ENCODE measurements at regions not wholly inside any gene's neighbourhood (a gene's known extent, or its start where the extent isn't known, plus 50 kb on each side); places are given as distances from the start of the nearest gene placed in this dataset.

DNA sequence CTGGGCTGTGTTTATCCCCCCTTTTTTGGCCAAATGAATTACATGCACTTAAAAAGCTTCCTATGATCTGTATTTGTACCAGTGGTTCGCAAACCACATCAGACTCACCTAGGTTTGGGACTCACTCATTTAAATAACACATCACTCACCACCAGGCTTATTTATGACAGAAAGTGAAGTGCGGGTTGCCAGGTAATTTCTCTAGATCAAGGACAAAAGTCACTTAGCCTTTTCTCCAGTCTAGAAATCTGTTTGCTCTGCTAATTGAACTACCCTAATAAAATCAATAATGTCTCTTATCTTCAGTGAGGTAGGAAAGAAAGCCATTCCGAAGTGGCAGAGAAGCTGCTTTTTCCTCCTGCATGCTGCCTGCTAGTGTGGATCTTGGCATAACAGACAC is 88.1 kb upstream of the SLC8A1 start:
- H3K9me3 Mint-ChIP-seq = no peaks in the 10 kb centered on the region
- H3K9me3 ChIP-seq (ENCODE audit: low read depth) = no peaks in the 10 kb centered on the region
- DNase-seq (ENCODE audit: low spot score) = no peak
- no peak overlapping the region for H3K4me3 ChIP-seq
- no peak overlapping the region for H3K27ac ChIP-seq
- H3F3A ChIP-seq (ENCODE audit: low read depth) = no peaks in the 10 kb centered on the region
- H3K4me3 Mint-ChIP-seq = no peak overlapping the region
- H3K9ac ChIP-seq = no peak overlapping the region
- peaks cover 2% of the 10 kb centered on the region for H3K27me3 Mint-ChIP-seq (ENCODE audit: insufficient read depth, low read depth)
- no peak overlapping the region for H3K4me2 ChIP-seq
- peaks cover 14% of the 10 kb centered on the region for H3K4me1 Mint-ChIP-seq
- H3K36me3 Mint-ChIP-seq = no peaks in the 10 kb centered on the region
- H4K20me1 ChIP-seq (ENCODE audit: low read depth) = no peaks in the 10 kb centered on the region
- H3K27me3 ChIP-seq = no peaks in the 10 kb centered on the region
- TF ChIP-seq, protein P1, sequence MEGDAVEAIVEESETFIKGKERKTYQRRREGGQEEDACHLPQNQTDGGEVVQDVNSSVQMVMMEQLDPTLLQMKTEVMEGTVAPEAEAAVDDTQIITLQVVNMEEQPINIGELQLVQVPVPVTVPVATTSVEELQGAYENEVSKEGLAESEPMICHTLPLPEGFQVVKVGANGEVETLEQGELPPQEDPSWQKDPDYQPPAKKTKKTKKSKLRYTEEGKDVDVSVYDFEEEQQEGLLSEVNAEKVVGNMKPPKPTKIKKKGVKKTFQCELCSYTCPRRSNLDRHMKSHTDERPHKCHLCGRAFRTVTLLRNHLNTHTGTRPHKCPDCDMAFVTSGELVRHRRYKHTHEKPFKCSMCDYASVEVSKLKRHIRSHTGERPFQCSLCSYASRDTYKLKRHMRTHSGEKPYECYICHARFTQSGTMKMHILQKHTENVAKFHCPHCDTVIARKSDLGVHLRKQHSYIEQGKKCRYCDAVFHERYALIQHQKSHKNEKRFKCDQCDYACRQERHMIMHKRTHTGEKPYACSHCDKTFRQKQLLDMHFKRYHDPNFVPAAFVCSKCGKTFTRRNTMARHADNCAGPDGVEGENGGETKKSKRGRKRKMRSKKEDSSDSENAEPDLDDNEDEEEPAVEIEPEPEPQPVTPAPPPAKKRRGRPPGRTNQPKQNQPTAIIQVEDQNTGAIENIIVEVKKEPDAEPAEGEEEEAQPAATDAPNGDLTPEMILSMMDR (IDR thresholded peaks at IDR 0.05) = no peak
- no peak for TF ChIP-seq EZH2phosphoT487 (IDR thresholded peaks at IDR 0.05)
- no peak for TF ChIP-seq EZH2 (IDR thresholded peaks at IDR 0.05)
- no peaks in the 10 kb centered on the region for H3K79me2 ChIP-seq (ENCODE audit: low read depth)
- no peaks in the 10 kb centered on the region for H3K36me3 ChIP-seq
- peaks cover 11% of the 10 kb centered on the region for H3K4me1 ChIP-seq
- no peak overlapping the region for H2AFZ ChIP-seq (replicated peaks)
- no peak overlapping the region for H3K27ac Mint-ChIP-seq

DNA sequence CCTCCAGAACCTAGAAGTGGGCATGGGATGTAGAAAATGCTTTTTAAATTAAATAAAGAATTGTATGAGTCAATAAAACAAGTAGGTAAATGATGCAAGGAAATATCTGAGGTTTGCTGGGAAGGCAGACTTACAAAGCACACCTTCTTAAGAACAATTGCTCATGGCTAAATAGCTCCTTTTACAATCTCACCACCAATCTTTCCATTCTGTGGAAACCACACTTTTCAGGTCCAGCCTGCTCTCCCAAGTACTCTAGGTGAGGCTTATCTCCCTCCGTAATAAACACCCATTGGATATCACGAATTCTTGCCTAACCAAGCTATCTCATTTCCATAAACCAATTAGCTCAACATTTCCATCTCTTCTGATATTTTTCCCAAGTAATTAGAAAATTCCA is 91.5 kb upstream of the SLC8A1 start:
- no peak overlapping the region for H3K4me3 Mint-ChIP-seq
- H3K9ac ChIP-seq = no peak overlapping the region
- no peak for DNase-seq (ENCODE audit: low spot score)
- peaks cover 2% of the 10 kb centered on the region for H3K27me3 Mint-ChIP-seq (ENCODE audit: insufficient read depth, low read depth)
- no peak overlapping the region for H3K27ac ChIP-seq
- H3F3A ChIP-seq (ENCODE audit: low read depth) = no peaks in the 10 kb centered on the region
- H3K36me3 ChIP-seq = no peaks in the 10 kb centered on the region
- H3K4me1 ChIP-seq = peaks cover 11% of the 10 kb centered on the region
- H3K4me2 ChIP-seq = no peak overlapping the region
- no peak overlapping the region for H3K27ac Mint-ChIP-seq
- H3K4me3 ChIP-seq = no peak overlapping the region
- TF ChIP-seq EZH2 (IDR thresholded peaks at IDR 0.05) = no peak
- no peak for TF ChIP-seq EZH2phosphoT487 (IDR thresholded peaks at IDR 0.05)
- TF ChIP-seq, protein P1 (IDR thresholded peaks at IDR 0.05) = no peak
- H2AFZ ChIP-seq (replicated peaks) = no peak overlapping the region
- H4K20me1 ChIP-seq (ENCODE audit: low read depth) = no peaks in the 10 kb centered on the region
- H3K36me3 Mint-ChIP-seq = no peaks in the 10 kb centered on the region
- H3K79me2 ChIP-seq (ENCODE audit: low read depth) = no peaks in the 10 kb centered on the region
- no peaks in the 10 kb centered on the region for H3K9me3 ChIP-seq (ENCODE audit: low read depth)
- H3K27me3 ChIP-seq = no peaks in the 10 kb centered on the region
- peaks cover 5% of the 10 kb centered on the region for H3K4me1 Mint-ChIP-seq
- H3K9me3 Mint-ChIP-seq = no peaks in the 10 kb centered on the region

DNA sequence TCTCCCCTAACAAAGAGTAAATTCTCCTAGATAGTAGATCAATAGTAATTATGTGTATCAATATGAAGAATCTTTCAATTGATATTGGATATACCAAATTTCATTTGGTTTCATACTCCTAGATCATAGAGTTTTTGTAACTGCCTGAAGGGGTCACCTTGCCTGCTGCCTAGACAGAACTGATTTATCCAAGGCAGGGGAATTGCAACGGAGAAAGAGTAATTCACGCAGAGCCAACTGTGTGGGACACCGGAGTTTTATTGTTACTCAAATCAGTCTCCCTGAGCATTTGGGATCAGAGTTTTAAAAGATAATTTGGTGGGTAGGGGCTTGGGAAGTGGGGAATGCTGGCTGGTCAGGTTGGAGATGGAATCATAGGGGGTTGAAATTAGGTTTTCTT is 92.2 kb upstream of the SLC8A1 start:
- Mint-ChIP-seq H3K4me3 (no peak overlapping the region), H3K36me3 (no peaks in the 10 kb centered on the region), H3K27me3 (ENCODE audit: insufficient read depth, low read depth) (peaks cover 2% of the 10 kb centered on the region), H3K4me1 (peaks cover 5% of the 10 kb centered on the region), H3K27ac (no peak overlapping the region), H3K9me3 (no peaks in the 10 kb centered on the region)
- no peak for TF ChIP-seq EZH2 (IDR thresholded peaks at IDR 0.05)
- no peak for TF ChIP-seq EZH2phosphoT487 (IDR thresholded peaks at IDR 0.05)
- TF ChIP-seq, protein P1 (IDR thresholded peaks at IDR 0.05) = no peak
- Histone ChIP-seq H3K4me1 (peaks cover 11% of the 10 kb centered on the region), H3K4me3 (no peak overlapping the region), H3K27me3 (no peaks in the 10 kb centered on the region), H3K36me3 (no peaks in the 10 kb centered on the region), H3K27ac (no peak overlapping the region), H3K4me2 (no peak overlapping the region), H3K9me3 (ENCODE audit: low read depth) (no peaks in the 10 kb centered on the region), H2AFZ (replicated peaks) (no peak overlapping the region), H3K79me2 (ENCODE audit: low read depth) (no peaks in the 10 kb centered on the region), H4K20me1 (ENCODE audit: low read depth) (no peaks in the 10 kb centered on the region), H3F3A (ENCODE audit: low read depth) (no peaks in the 10 kb centered on the region), H3K9ac (no peak overlapping the region)
- no peak for DNase-seq (ENCODE audit: low spot score)

Data from neural progenitor cell (in vitro differentiated cells).